DOHH2 (cell line): ENCODE measurements at regions not wholly inside any gene's neighbourhood (a gene's known extent, or its start where the extent isn't known, plus 50 kb on each side); places are given as distances from the start of the nearest gene placed in this dataset.
"Not testable (repeated sequence)": the region's sequence is repeated elsewhere in the genome, so short reads cannot be mapped to it uniquely, and the experiment has no call there.

Experiments
- H3F3A ChIP-seq: fragments of 200-600 bp; sonication (generic), shearing (Covaris generic); 2 replicates; pipeline ENCODE4 v1.6.0; 2016; ENCODE audit warnings: antibody characterized with exemption, mild to moderate bottlenecking; ENCODE audit not compliant: control insufficient read depth, insufficient read depth
- H3K27ac ChIP-seq: fragments of 200-600 bp; sonication (generic); 2 replicates; pipeline ENCODE4 v1.5.1; 2014; ENCODE audit warnings: low read depth, mild to moderate bottlenecking, low read length, moderate library complexity
- H3K27me3 ChIP-seq: fragments of 200-600 bp; sonication (generic); 2 replicates; pipeline ENCODE4 v1.6.1; 2014; ENCODE audit warnings: mild to moderate bottlenecking, low read length, mixed read lengths; ENCODE audit not compliant: control insufficient read depth
- H3K36me3 ChIP-seq: fragments of 200-600 bp; sonication (generic); 2 replicates; pipeline ENCODE4 v1.6.1; 2014; ENCODE audit warnings: mild to moderate bottlenecking, low read length, moderate library complexity, mixed read lengths; ENCODE audit not compliant: control insufficient read depth
- H3K4me1 ChIP-seq: fragments of 200-600 bp; sonication (generic); 2 replicates; pipeline ENCODE4 v1.6.1; 2014; ENCODE audit warnings: mild to moderate bottlenecking, low read length, mixed read lengths; ENCODE audit not compliant: control insufficient read depth
- H3K4me2 ChIP-seq: fragments of 200-600 bp; sonication (generic); 2 replicates; pipeline ENCODE4 v1.6.0; 2014; ENCODE audit warnings: mild to moderate bottlenecking, low read length, moderate library complexity
- H3K4me3 ChIP-seq: fragments of 200-600 bp; sonication (generic); 2 replicates; pipeline ENCODE4 v1.5.1; 2014; ENCODE audit warnings: mild to moderate bottlenecking, low read length, mixed read lengths
- H3K79me2 ChIP-seq: fragments of 200-600 bp; sonication (generic); 2 replicates; pipeline ENCODE4 v1.6.1; 2014; ENCODE audit warnings: mild to moderate bottlenecking, low read length, mixed read lengths; ENCODE audit not compliant: control insufficient read depth
- H3K9me2 ChIP-seq: fragments of 200-600 bp; sonication (generic); replicated peaks from 2 replicates; pipeline ENCODE4 v1.6.1; 2014; ENCODE audit warnings: mild to moderate bottlenecking, low read length, mixed read lengths; ENCODE audit not compliant: control insufficient read depth
- H3K9me3 ChIP-seq: fragments of 200-600 bp; sonication (generic); 2 replicates; pipeline ENCODE4 v1.6.1; 2014; ENCODE audit warnings: antibody characterized with exemption, low read length, mixed read lengths; ENCODE audit not compliant: control insufficient read depth, insufficient read depth
- H4K20me1 ChIP-seq: fragments of 200-600 bp; sonication (generic); 2 replicates; pipeline ENCODE4 v1.6.0; 2014; ENCODE audit warnings: low read depth, mild to moderate bottlenecking, antibody characterized with exemption, low read length, moderate library complexity; ENCODE audit not compliant: control insufficient read depth, insufficient read depth
- CTCF ChIP-seq: fragments of 200-600 bp; sonication (generic); IDR thresholded peaks from one replicate; pipeline ENCODE4 v1.5.1; 2014; ENCODE audit warnings: antibody characterized with exemption, mild to moderate bottlenecking, low read depth, low read length; ENCODE audit not compliant: poor library complexity, severe bottlenecking
- EZH2phosphoT487 ChIP-seq: fragments of 200-600 bp; sonication (generic); IDR thresholded peaks from 2 replicates; pipeline ENCODE4 v1.6.1; 2017; ENCODE audit warnings: borderline replicate concordance, mild to moderate bottlenecking, antibody characterized with exemption, low read length, moderate library complexity, mixed read lengths

DNA sequence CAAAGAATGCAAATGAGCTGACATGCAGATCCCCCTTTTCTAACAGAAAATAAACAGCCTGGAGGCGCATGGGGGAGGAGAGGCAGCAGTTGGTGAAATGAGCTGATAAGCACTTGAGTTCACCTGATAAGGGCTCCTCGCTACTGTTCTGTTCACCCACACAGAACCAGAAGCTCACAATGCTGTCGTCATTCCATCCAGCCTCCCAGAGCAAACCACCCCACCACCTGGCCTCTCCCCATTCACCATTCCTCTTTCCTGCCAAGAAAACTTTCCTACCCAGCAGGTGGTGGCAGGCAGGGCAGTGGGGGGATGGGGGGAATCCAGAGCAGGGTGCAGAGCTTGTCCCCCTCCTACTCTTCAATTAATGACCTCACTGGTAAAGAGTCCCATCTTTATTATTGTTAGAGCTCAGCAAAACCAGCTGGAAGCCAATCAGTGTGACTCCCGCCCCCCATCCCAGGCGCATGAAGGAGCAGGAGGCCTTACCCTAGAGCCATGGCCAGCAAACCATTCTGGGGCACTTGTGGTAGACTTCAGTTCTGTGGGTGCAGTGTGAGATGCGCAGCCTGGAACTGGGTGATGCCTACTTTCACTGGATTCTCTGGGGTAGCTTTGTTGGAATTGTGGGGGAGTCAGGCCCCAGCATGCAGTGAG is 350.3 kb downstream of the ZIC3 start:
- Histone ChIP-seq H3F3A (no peaks in the 10 kb centered on the region), H3K4me3 (no peak overlapping the region), H3K79me2 (no peaks in the 10 kb centered on the region), H3K27me3 (no peaks in the 10 kb centered on the region), H4K20me1 (no peaks in the 10 kb centered on the region), H3K9me2 (no peaks in the 10 kb centered on the region), H3K36me3 (no peaks in the 10 kb centered on the region), H3K27ac (no peak overlapping the region), H3K9me3 (no peaks in the 10 kb centered on the region), H3K4me1 (no peaks in the 10 kb centered on the region), H3K4me2 (no peak overlapping the region)
- no peak for TF ChIP-seq EZH2phosphoT487
- no peak for TF ChIP-seq CTCF

DNA sequence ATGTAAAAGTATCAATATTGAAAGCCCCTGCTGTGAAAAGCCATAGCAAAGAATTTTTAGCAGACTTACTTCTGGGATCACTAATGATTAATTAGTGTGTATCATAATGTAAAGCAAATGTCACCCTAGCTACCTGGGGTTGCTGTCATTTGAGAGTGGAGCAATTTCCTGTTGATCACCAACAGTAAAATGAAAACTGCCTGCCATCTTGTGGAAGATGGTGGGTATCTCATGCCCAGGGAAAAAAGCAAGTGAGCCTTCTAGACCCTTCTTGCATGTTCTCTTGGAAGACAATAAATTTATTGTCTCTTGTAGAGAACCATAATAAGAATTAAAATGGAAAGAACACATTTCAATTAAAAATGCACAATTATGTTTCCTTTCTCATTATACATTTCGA is 360.2 kb downstream of the ZIC3 start:
- H3K79me2 ChIP-seq, result no peaks in the 10 kb centered on the region
- no peaks in the 10 kb centered on the region for H3K4me1 ChIP-seq
- TF ChIP-seq CTCF (peak; percentile 32), EZH2phosphoT487 (no peak)
- H3K36me3 ChIP-seq, result no peaks in the 10 kb centered on the region
- H3F3A ChIP-seq, result no peaks in the 10 kb centered on the region
- no peaks in the 10 kb centered on the region for H3K27me3 ChIP-seq
- no peaks in the 10 kb centered on the region for H3K9me3 ChIP-seq
- H3K27ac ChIP-seq, result no peak overlapping the region
- H4K20me1 ChIP-seq, result no peaks in the 10 kb centered on the region
- no peak overlapping the region for H3K4me3 ChIP-seq
- no peaks in the 10 kb centered on the region for H3K9me2 ChIP-seq
- no peak overlapping the region for H3K4me2 ChIP-seq

- no peaks in the 10 kb centered on the region for H3K4me1 ChIP-seq
- H3K36me3 ChIP-seq, result no peaks in the 10 kb centered on the region
- TF ChIP-seq EZH2phosphoT487, result no peak
- H3K4me3 ChIP-seq, result no peak overlapping the region
- no peaks in the 10 kb centered on the region for H3F3A ChIP-seq
- H3K27me3 ChIP-seq, result no peaks in the 10 kb centered on the region
- no peak overlapping the region for H3K4me2 ChIP-seq
- no peaks in the 10 kb centered on the region; the same call in 1 of the 2 replicates for H3K9me3 ChIP-seq
- no peaks in the 10 kb centered on the region for H3K9me2 ChIP-seq
- H3K27ac ChIP-seq, result no peak overlapping the region
- no peaks in the 10 kb centered on the region for H4K20me1 ChIP-seq
- no peaks in the 10 kb centered on the region for H3K79me2 ChIP-seq
Measured at GRCh38 chrX:137929951-137930350, 364.0 kb downstream of the ZIC3 start.

DNA sequence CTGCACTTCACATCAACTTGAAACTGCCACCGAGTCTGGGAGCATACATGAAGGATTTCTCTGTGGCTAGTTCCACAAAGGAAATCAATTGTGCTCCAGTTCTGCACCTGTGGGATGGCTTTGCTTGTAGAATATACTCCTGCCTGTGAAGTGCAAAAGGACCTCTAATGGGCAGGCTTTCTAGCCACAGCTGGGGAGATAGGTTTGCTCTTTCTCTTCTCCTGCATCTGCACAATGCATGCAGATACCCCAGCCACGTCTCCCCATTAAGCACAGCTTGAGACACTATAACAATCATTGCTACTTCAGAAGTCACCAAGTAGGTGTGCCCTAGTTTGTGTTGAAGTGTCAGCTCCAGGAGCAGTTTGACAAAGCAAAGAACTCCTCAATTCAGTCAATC is 364.6 kb downstream of the ZIC3 start:
- no peaks in the 10 kb centered on the region; the same call in 1 of the 2 replicates for H3K9me3 ChIP-seq
- H3K9me2 ChIP-seq, result no peaks in the 10 kb centered on the region
- H3K27ac ChIP-seq, result no peak overlapping the region
- no peaks in the 10 kb centered on the region for H3K79me2 ChIP-seq
- no peaks in the 10 kb centered on the region for H3K4me1 ChIP-seq
- no peak overlapping the region for H3K4me2 ChIP-seq
- H3K36me3 ChIP-seq, result no peaks in the 10 kb centered on the region
- H4K20me1 ChIP-seq, result no peaks in the 10 kb centered on the region
- H3K4me3 ChIP-seq, result no peak overlapping the region
- H3K27me3 ChIP-seq, result no peaks in the 10 kb centered on the region
- no peak for TF ChIP-seq CTCF
- no peak for TF ChIP-seq EZH2phosphoT487
- no peaks in the 10 kb centered on the region for H3F3A ChIP-seq

DNA sequence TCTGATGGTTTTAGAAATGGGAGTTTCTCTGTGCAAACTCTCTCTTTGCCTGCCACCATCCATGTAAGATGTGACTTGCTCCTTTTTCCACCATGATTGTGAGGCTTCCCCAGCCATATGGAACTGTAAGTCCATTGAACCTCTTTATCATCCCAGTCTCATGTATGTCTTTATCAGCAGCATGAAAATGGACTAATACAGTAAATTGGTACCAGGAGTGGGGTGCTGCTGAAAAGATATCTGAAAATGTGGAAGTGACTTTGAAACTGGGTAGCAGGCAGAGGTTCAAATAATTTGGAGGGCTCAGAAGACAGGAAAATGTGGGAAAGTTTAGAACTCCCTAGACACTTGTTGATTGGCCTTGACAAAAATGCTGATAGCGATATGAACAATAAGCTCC is 368.3 kb downstream of the ZIC3 start:
- not testable (repeated sequence) for H3K4me3 ChIP-seq, H3F3A ChIP-seq, H4K20me1 ChIP-seq, H3K36me3 ChIP-seq, H3K4me1 ChIP-seq, H3K4me2 ChIP-seq, H3K27ac ChIP-seq, H3K9me3 ChIP-seq, H3K9me2 ChIP-seq, H3K79me2 ChIP-seq, H3K27me3 ChIP-seq

- not testable (repeated sequence) for H3F3A ChIP-seq, H3K9me3 ChIP-seq, H3K4me3 ChIP-seq, H3K4me2 ChIP-seq, H3K36me3 ChIP-seq, H3K9me2 ChIP-seq, H4K20me1 ChIP-seq, H3K27me3 ChIP-seq, H3K79me2 ChIP-seq, H3K27ac ChIP-seq, H3K4me1 ChIP-seq
Measured at GRCh38 chrX:137934887-137935286, 369.0 kb downstream of the ZIC3 start.
